NCI-H82 treated with DMSO at 0.1 percent for 48 hours (cell line): ENCODE measurements at regions not wholly inside any gene's neighbourhood (a gene's known extent, or its start where the extent isn't known, plus 50 kb on each side); places are given as distances from the start of the nearest gene placed in this dataset.

Source experiments
- DNase-seq: peaks from one replicate; lab custom pipeline; 2025; ENCODE audit not compliant: unreplicated experiment; lab: John Stamatoyannopoulos, UW

GRCh38 chr7:130878785-130879184 is 144.8 kb upstream of the KLF14 start:
- no peak for DNase-seq

GRCh38 chr7:130879191-130879590 is 145.2 kb upstream of the KLF14 start:
- DNase-seq, result no peak

- DNase-seq, result no peak
Measured at GRCh38 chr7:130880668-130881067, 146.7 kb upstream of the KLF14 start.

GRCh38 chr7:130881091-130881798 is 147.2 kb upstream of the KLF14 start:
- DNase-seq, result no peak

- DNase-seq, result no peak
Measured at GRCh38 chr7:130881799-130882141, 147.8 kb upstream of the KLF14 start.

- DNase-seq, result no peak
Measured at GRCh38 chr7:130882396-130882795, 148.4 kb upstream of the KLF14 start.

- DNase-seq, result no peak
Measured at GRCh38 chr7:130883928-130884327, 149.9 kb upstream of the KLF14 start.

GRCh38 chr7:130884437-130885417 is 150.7 kb upstream of the KLF14 start:
- no peak for DNase-seq

- no peak for DNase-seq
Measured at GRCh38 chr7:130886438-130887135, 152.6 kb upstream of the KLF14 start.

GRCh38 chr7:130887182-130887956 is 153.4 kb upstream of the KLF14 start:
- DNase-seq, result no peak

GRCh38 chr7:130887957-130888371 is 154.0 kb upstream of the KLF14 start:
- no peak for DNase-seq

- DNase-seq, result no peak
Measured at GRCh38 chr7:130888468-130888867, 154.5 kb upstream of the KLF14 start.

GRCh38 chr7:130890176-130891020 is 156.4 kb upstream of the KLF14 start:
- DNase-seq, result no peak

GRCh38 chr7:130891254-130892094 is 157.5 kb upstream of the KLF14 start:
- DNase-seq, result no peak

GRCh38 chr7:130893441-130893894 is 159.5 kb upstream of the KLF14 start:
- DNase-seq, result no peak

- no peak for DNase-seq
Measured at GRCh38 chr7:130894146-130894908, 160.3 kb upstream of the KLF14 start.

GRCh38 chr7:130894909-130895750 is 161.1 kb upstream of the KLF14 start:
- DNase-seq, result no peak
